ENCODE measurements at regions not wholly inside any gene's neighbourhood (a gene's known extent, or its start where the extent isn't known, plus 50 kb on each side); places are given as distances from the start of the nearest gene placed in this dataset.

DNA sequence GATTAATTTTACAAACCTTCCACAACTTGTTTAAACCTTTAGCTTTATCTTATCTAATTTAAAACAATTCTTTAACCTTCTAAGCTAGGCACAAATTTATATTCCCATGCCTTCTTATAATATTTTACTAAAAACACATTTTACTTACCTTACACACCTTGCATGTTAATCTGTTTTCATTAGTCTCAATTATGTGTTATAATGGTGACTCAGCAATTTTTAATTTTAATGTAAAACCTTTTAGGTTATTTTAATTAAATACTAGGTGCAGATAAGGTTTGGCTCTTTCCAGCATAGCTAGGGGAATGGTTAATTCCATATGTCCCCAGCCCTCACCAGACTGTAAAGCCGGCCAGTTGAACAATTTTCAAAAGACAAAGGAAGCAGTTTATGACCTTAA is 264.6 kb upstream of the SGO1 start:
- TF ChIP-seq, protein P1, sequence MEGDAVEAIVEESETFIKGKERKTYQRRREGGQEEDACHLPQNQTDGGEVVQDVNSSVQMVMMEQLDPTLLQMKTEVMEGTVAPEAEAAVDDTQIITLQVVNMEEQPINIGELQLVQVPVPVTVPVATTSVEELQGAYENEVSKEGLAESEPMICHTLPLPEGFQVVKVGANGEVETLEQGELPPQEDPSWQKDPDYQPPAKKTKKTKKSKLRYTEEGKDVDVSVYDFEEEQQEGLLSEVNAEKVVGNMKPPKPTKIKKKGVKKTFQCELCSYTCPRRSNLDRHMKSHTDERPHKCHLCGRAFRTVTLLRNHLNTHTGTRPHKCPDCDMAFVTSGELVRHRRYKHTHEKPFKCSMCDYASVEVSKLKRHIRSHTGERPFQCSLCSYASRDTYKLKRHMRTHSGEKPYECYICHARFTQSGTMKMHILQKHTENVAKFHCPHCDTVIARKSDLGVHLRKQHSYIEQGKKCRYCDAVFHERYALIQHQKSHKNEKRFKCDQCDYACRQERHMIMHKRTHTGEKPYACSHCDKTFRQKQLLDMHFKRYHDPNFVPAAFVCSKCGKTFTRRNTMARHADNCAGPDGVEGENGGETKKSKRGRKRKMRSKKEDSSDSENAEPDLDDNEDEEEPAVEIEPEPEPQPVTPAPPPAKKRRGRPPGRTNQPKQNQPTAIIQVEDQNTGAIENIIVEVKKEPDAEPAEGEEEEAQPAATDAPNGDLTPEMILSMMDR (IDR thresholded peaks at IDR 0.05; ENCODE audit: low read depth, low read length), result no peak
- TF ChIP-seq POLR2A (IDR thresholded peaks at IDR 0.05; ENCODE audit: extremely low read depth, insufficient read length), result no peak
- TF ChIP-seq MYC (IDR thresholded peaks at IDR 0.05; ENCODE audit: low read depth, low read length), result no peak
- TF ChIP-seq, protein P2, sequence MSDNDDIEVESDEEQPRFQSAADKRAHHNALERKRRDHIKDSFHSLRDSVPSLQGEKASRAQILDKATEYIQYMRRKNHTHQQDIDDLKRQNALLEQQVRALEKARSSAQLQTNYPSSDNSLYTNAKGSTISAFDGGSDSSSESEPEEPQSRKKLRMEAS (IDR thresholded peaks at IDR 0.05; ENCODE audit: low read depth, low read length), result no peak

Measured in NB4 (cell line).